HG02588 (cell line): ENCODE measurements at regions not wholly inside any gene's neighbourhood (a gene's known extent, or its start where the extent isn't known, plus 50 kb on each side); places are given as distances from the start of the nearest gene placed in this dataset.

Experiments used
- ATAC-seq: cut with Tn5 transposase; IDR thresholded peaks from one replicate; pipeline ENCODE4 v1.9.1; 2021; ENCODE audit warnings: mild to moderate bottlenecking, moderate library complexity; ENCODE audit not compliant: unreplicated experiment

GRCh38 chr2:176501617-176502016 is 232.4 kb downstream of the MTX2 start:
- no peak for ATAC-seq

GRCh38 chr2:176502619-176503018 is 233.4 kb downstream of the MTX2 start:
- ATAC-seq: no peak

- ATAC-seq: no peak
Measured at GRCh38 chr2:176503776-176504175, 234.5 kb downstream of the MTX2 start.

GRCh38 chr2:176504440-176504839 is 235.2 kb downstream of the MTX2 start:
- no peak for ATAC-seq

- no peak for ATAC-seq
Measured at GRCh38 chr2:176507786-176508185, 238.5 kb downstream of the MTX2 start.

- no peak for ATAC-seq
Measured at GRCh38 chr2:176508374-176508773, 239.1 kb downstream of the MTX2 start.

GRCh38 chr2:176508984-176509740 is 239.9 kb downstream of the MTX2 start:
- peak; percentile 84 for ATAC-seq

GRCh38 chr2:176514276-176514675 is 245.0 kb downstream of the MTX2 start:
- no peak for ATAC-seq

GRCh38 chr2:176514805-176515500 is 245.7 kb downstream of the MTX2 start:
- no peak for ATAC-seq

GRCh38 chr2:176516051-176516602 is 246.9 kb downstream of the MTX2 start:
- no peak for ATAC-seq

GRCh38 chr2:176518823-176519222 is 249.6 kb downstream of the MTX2 start:
- ATAC-seq: no peak

GRCh38 chr2:176521878-176522670 is 252.8 kb downstream of the MTX2 start:
- ATAC-seq: no peak

GRCh38 chr2:176525086-176525485 is 255.8 kb downstream of the MTX2 start:
- ATAC-seq: no peak

- ATAC-seq: no peak
Measured at GRCh38 chr2:176526995-176527901, 258.0 kb downstream of the MTX2 start.

- ATAC-seq: no peak
Measured at GRCh38 chr2:176531608-176532007, 262.4 kb downstream of the MTX2 start.

GRCh38 chr2:176533505-176534193 is 264.4 kb downstream of the MTX2 start:
- ATAC-seq: no peak

GRCh38 chr2:176534798-176535466 is 265.7 kb downstream of the MTX2 start:
- ATAC-seq: no peak

- ATAC-seq: no peak
Measured at GRCh38 chr2:176535467-176536113, 266.3 kb downstream of the MTX2 start.
